ENCODE measurements at regions not wholly inside any gene's neighbourhood (a gene's known extent, or its start where the extent isn't known, plus 50 kb on each side); places are given as distances from the start of the nearest gene placed in this dataset.

DNA sequence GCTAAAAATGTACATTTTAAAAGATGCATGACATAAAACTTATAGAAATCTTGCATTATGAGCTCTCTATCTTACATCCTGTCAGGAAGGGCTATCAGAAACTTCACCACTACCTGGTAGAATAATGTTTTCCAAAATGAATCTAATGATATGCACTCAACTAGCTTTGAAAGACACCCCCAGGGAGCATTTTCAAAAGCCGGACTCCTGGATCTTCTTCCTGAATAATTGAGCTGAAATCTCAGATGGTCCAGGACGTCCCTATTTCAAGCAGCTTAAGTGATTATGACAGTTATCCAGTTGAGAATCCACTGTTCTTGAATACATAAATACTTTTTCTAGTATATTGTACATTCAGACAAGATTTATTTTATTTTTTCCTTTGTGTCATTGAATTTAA, 200.6 kb upstream of the MGAT4C start:
- Mint-ChIP-seq H3K4me3 (ENCODE audit: unreplicated experiment) (no peak overlapping the region), H3K27ac (ENCODE audit: unreplicated experiment) (no peak overlapping the region), H3K4me1 (ENCODE audit: low read depth) (no peaks in the 10 kb centered on the region), H3K36me3 (ENCODE audit: low read depth) (no peaks in the 10 kb centered on the region), H3K9me3 (ENCODE audit: low read depth) (no peaks in the 10 kb centered on the region), H3K27me3 (ENCODE audit: low read depth) (peaks cover 2% of the 10 kb centered on the region)
- TF ChIP-seq, protein P1, sequence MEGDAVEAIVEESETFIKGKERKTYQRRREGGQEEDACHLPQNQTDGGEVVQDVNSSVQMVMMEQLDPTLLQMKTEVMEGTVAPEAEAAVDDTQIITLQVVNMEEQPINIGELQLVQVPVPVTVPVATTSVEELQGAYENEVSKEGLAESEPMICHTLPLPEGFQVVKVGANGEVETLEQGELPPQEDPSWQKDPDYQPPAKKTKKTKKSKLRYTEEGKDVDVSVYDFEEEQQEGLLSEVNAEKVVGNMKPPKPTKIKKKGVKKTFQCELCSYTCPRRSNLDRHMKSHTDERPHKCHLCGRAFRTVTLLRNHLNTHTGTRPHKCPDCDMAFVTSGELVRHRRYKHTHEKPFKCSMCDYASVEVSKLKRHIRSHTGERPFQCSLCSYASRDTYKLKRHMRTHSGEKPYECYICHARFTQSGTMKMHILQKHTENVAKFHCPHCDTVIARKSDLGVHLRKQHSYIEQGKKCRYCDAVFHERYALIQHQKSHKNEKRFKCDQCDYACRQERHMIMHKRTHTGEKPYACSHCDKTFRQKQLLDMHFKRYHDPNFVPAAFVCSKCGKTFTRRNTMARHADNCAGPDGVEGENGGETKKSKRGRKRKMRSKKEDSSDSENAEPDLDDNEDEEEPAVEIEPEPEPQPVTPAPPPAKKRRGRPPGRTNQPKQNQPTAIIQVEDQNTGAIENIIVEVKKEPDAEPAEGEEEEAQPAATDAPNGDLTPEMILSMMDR (IDR thresholded peaks at IDR 0.05) = no peak
- no peak for DNase-seq (ENCODE audit: low spot score)

DNA sequence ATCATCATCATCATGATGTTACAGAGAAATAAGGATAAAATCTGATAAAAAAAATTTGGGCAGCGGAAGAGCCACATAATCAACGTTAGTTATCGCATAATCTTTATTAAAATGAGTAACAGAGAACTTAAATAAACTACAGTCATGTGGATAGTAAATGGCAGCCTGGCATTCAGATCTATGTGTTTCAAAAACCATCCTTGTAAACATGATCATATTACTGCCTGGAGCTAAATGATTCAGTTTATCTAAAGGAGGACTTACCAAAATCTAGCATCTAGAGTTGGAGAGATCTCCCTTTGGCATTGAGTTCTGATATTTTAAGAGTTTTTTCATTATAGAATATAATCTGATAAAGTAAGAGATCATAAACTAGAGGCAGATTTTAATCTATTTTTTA, 200.1 kb upstream of the MGAT4C start:
- Mint-ChIP-seq H3K9me3 (ENCODE audit: low read depth) (no peaks in the 10 kb centered on the region), H3K4me3 (ENCODE audit: unreplicated experiment) (no peak overlapping the region), H3K4me1 (ENCODE audit: low read depth) (no peaks in the 10 kb centered on the region), H3K27me3 (ENCODE audit: low read depth) (peaks cover 2% of the 10 kb centered on the region), H3K36me3 (ENCODE audit: low read depth) (no peaks in the 10 kb centered on the region), H3K27ac (ENCODE audit: unreplicated experiment) (no peak overlapping the region)
- TF ChIP-seq, protein P1 (IDR thresholded peaks at IDR 0.05) = no peak
- no peak for DNase-seq (ENCODE audit: low spot score)

DNA sequence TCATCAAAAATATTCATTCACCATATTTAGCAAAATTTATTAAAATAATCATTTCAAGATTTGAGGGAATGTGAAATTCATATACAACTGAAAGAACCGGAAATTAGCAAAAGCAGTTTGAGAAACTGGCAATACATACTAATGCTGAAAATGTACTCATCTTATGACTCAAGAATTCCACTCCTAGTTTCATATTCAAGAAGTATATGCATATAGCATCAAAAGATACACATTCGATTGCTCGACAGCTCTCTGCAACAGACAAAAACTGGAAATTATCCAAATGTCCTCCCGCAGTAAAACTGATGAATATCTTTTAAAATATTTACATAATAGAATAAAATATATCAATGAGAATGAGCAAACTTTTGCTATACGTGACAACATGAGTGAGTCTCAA, 189.2 kb upstream of the MGAT4C start:
- TF ChIP-seq, protein P1 (IDR thresholded peaks at IDR 0.05) = no peak
- no peak overlapping the region for H3K4me3 Mint-ChIP-seq (ENCODE audit: unreplicated experiment)
- no peaks in the 10 kb centered on the region for H3K9me3 Mint-ChIP-seq (ENCODE audit: low read depth)
- no peaks in the 10 kb centered on the region for H3K4me1 Mint-ChIP-seq (ENCODE audit: low read depth)
- H3K27me3 Mint-ChIP-seq (ENCODE audit: low read depth) = no peaks in the 10 kb centered on the region
- no peak for DNase-seq (ENCODE audit: low spot score)
- H3K36me3 Mint-ChIP-seq (ENCODE audit: low read depth) = no peaks in the 10 kb centered on the region
- H3K27ac Mint-ChIP-seq (ENCODE audit: unreplicated experiment) = no peak overlapping the region

DNA sequence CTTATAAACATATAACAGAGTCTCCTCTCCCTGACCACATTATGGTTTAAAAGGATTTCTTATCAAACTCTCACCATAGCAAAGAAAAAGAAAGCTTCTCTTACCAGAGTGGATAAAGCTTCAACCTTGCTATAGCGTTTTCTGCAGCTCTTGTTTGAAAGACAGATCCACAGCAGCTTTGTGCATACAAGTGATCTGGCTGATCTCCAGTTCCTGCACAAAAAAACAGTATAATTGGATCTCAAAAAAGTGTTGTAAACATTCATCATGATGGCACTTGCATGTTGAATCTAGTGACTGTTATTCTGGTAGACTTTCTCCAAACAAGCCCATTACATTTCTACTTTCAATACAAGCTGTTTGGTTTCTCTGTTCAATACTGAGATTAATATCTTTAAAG, 178.9 kb upstream of the MGAT4C start:
- Mint-ChIP-seq H3K9me3 (ENCODE audit: low read depth) (peaks cover 7% of the 10 kb centered on the region), H3K36me3 (ENCODE audit: low read depth) (no peaks in the 10 kb centered on the region), H3K4me1 (ENCODE audit: low read depth) (no peaks in the 10 kb centered on the region), H3K27ac (ENCODE audit: unreplicated experiment) (no peak overlapping the region), H3K4me3 (ENCODE audit: unreplicated experiment) (no peak overlapping the region), H3K27me3 (ENCODE audit: low read depth) (peaks cover 1% of the 10 kb centered on the region)
- TF ChIP-seq, protein P1 (IDR thresholded peaks at IDR 0.05) = no peak
- DNase-seq (ENCODE audit: low spot score) = no peak

DNA sequence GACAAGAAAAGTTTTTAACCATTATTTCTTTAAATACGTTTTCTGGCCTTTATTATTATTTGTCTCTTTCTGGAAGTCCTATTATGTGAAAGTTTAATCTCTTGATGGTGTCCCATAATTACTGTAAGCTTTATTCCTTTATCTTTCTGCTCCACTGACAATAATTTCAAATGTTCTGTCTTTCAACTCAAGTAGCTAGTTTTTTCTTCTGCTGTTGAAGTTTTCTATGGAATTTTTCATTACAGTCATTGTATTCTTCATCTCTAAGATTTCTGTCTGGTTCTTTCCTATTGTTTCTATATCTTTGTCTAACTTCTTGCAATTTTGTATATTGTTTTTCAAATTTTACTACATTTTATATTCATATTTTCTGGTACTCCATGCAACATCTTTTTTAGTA, 173.6 kb upstream of the MGAT4C start:
- Mint-ChIP-seq H3K4me3 (ENCODE audit: unreplicated experiment) (no peak overlapping the region), H3K27ac (ENCODE audit: unreplicated experiment) (no peak overlapping the region), H3K27me3 (ENCODE audit: low read depth) (no peaks in the 10 kb centered on the region), H3K4me1 (ENCODE audit: low read depth) (no peaks in the 10 kb centered on the region), H3K9me3 (ENCODE audit: low read depth) (peaks cover 28% of the 10 kb centered on the region), H3K36me3 (ENCODE audit: low read depth) (peaks cover 6% of the 10 kb centered on the region)
- TF ChIP-seq, protein P1 (IDR thresholded peaks at IDR 0.05) = no peak
- no peak for DNase-seq (ENCODE audit: low spot score)
